ENCODE measurements at regions not wholly inside any gene's neighbourhood (a gene's known extent, or its start where the extent isn't known, plus 50 kb on each side); places are given as distances from the start of the nearest gene placed in this dataset.

- Mint-ChIP-seq H3K4me3 (no peak overlapping the region), H3K27ac (no peak overlapping the region), H3K9me3 (peaks cover 9% of the 10 kb centered on the region), H3K4me1 (ENCODE audit: low read depth in 2 of 2) (no peaks in the 10 kb centered on the region), H3K27me3 (no peaks in the 10 kb centered on the region), H3K36me3 (peaks cover 4% of the 10 kb centered on the region)
- no peak for DNase-seq (ENCODE audit: low spot score)
- no peak for ATAC-seq
These were observed 493.3 kb downstream of the RFC3 start for GRCh38 chr13:34311251-34311650.

GRCh38 chr13:34312578-34312977 is 494.6 kb downstream of the RFC3 start:
- DNase-seq (ENCODE audit: low spot score) (no peak), ATAC-seq (no peak)
- Mint-ChIP-seq H3K27me3 (no peaks in the 10 kb centered on the region), H3K4me1 (ENCODE audit: low read depth in 2 of 2) (no peaks in the 10 kb centered on the region), H3K4me3 (no peak overlapping the region), H3K36me3 (peaks cover 8% of the 10 kb centered on the region), H3K9me3 (peaks cover 7% of the 10 kb centered on the region), H3K27ac (no peak overlapping the region)

- DNase-seq (ENCODE audit: low spot score) (no peak), ATAC-seq (no peak)
- H3K9me3 Mint-ChIP-seq = peaks cover 14% of the 10 kb centered on the region
- no peak overlapping the region for H3K4me3 Mint-ChIP-seq
- H3K4me1 Mint-ChIP-seq (ENCODE audit: low read depth in 2 of 2) = no peaks in the 10 kb centered on the region
- no peaks in the 10 kb centered on the region for H3K27me3 Mint-ChIP-seq
- no peak overlapping the region for H3K27ac Mint-ChIP-seq
- peaks cover 8% of the 10 kb centered on the region for H3K36me3 Mint-ChIP-seq
These were observed 502.1 kb downstream of the RFC3 start for GRCh38 chr13:34320084-34320483.

- Mint-ChIP-seq H3K27ac (no peak overlapping the region), H3K9me3 (peaks cover 7% of the 10 kb centered on the region), H3K4me3 (no peak overlapping the region), H3K4me1 (ENCODE audit: low read depth in 2 of 2) (no peaks in the 10 kb centered on the region), H3K36me3 (no peaks in the 10 kb centered on the region), H3K27me3 (no peaks in the 10 kb centered on the region)
- DNase-seq (ENCODE audit: low spot score) = no peak
- ATAC-seq = no peak
These were observed 504.2 kb downstream of the RFC3 start for GRCh38 chr13:34322014-34322742.

GRCh38 chr13:34322743-34323074 is 504.8 kb downstream of the RFC3 start:
- DNase-seq (ENCODE audit: low spot score) (no peak), ATAC-seq (no peak)
- Mint-ChIP-seq H3K27me3 (no peaks in the 10 kb centered on the region), H3K4me1 (ENCODE audit: low read depth in 2 of 2) (no peaks in the 10 kb centered on the region), H3K27ac (no peak overlapping the region), H3K9me3 (peaks cover 7% of the 10 kb centered on the region), H3K4me3 (no peak overlapping the region), H3K36me3 (no peaks in the 10 kb centered on the region)

- ATAC-seq (no peak), DNase-seq (ENCODE audit: low spot score) (no peak)
- Mint-ChIP-seq H3K27me3 (no peaks in the 10 kb centered on the region), H3K36me3 (peaks cover 13% of the 10 kb centered on the region), H3K4me1 (ENCODE audit: low read depth in 2 of 2) (no peaks in the 10 kb centered on the region), H3K27ac (no peak overlapping the region), H3K4me3 (no peak overlapping the region), H3K9me3 (peaks cover 26% of the 10 kb centered on the region)
These were observed 517.4 kb downstream of the RFC3 start for GRCh38 chr13:34335014-34336007.

GRCh38 chr13:34338102-34338501 is 520.2 kb downstream of the RFC3 start:
- Mint-ChIP-seq H3K27ac (no peak overlapping the region), H3K27me3 (no peaks in the 10 kb centered on the region), H3K9me3 (peaks cover 22% of the 10 kb centered on the region), H3K4me1 (ENCODE audit: low read depth in 2 of 2) (no peaks in the 10 kb centered on the region), H3K4me3 (no peak overlapping the region), H3K36me3 (peaks cover 7% of the 10 kb centered on the region)
- DNase-seq (ENCODE audit: low spot score) = no peak
- no peak for ATAC-seq

- Mint-ChIP-seq H3K27me3 (no peaks in the 10 kb centered on the region), H3K4me1 (ENCODE audit: low read depth in 2 of 2) (no peaks in the 10 kb centered on the region), H3K27ac (no peak overlapping the region), H3K4me3 (no peak overlapping the region), H3K9me3 (peaks cover 18% of the 10 kb centered on the region), H3K36me3 (no peaks in the 10 kb centered on the region)
- DNase-seq (ENCODE audit: low spot score) = no peak
- ATAC-seq = no peak
These were observed 522.6 kb downstream of the RFC3 start for GRCh38 chr13:34340534-34340933.

GRCh38 chr13:34343413-34343940 is 525.5 kb downstream of the RFC3 start:
- Mint-ChIP-seq H3K4me3 (no peak overlapping the region), H3K27me3 (no peaks in the 10 kb centered on the region), H3K4me1 (ENCODE audit: low read depth in 2 of 2) (no peaks in the 10 kb centered on the region), H3K27ac (no peak overlapping the region), H3K9me3 (peaks cover 18% of the 10 kb centered on the region), H3K36me3 (no peaks in the 10 kb centered on the region)
- DNase-seq (ENCODE audit: low spot score) (no peak), ATAC-seq (no peak)

- H3K4me3 Mint-ChIP-seq = no peak overlapping the region
- no peak overlapping the region for H3K27ac Mint-ChIP-seq
- no peak for DNase-seq (ENCODE audit: low spot score)
- H3K27me3 Mint-ChIP-seq = no peaks in the 10 kb centered on the region
- H3K36me3 Mint-ChIP-seq = no peaks in the 10 kb centered on the region
- ATAC-seq = no peak
- H3K9me3 Mint-ChIP-seq = peaks cover 20% of the 10 kb centered on the region
- H3K4me1 Mint-ChIP-seq (ENCODE audit: low read depth in 2 of 2) = no peaks in the 10 kb centered on the region
These were observed 526.9 kb downstream of the RFC3 start for GRCh38 chr13:34344816-34345215.

- no peak for ATAC-seq
- Mint-ChIP-seq H3K4me3 (no peak overlapping the region), H3K27ac (no peak overlapping the region), H3K36me3 (no peaks in the 10 kb centered on the region), H3K9me3 (peaks cover 15% of the 10 kb centered on the region), H3K4me1 (ENCODE audit: low read depth in 2 of 2) (no peaks in the 10 kb centered on the region), H3K27me3 (no peaks in the 10 kb centered on the region)
- no peak for DNase-seq (ENCODE audit: low spot score)
These were observed 527.5 kb downstream of the RFC3 start for GRCh38 chr13:34345258-34345965.

GRCh38 chr13:34346626-34347025 is 528.7 kb downstream of the RFC3 start:
- Mint-ChIP-seq H3K27ac (no peak overlapping the region), H3K4me3 (no peak overlapping the region), H3K9me3 (peaks cover 15% of the 10 kb centered on the region), H3K27me3 (no peaks in the 10 kb centered on the region), H3K36me3 (no peaks in the 10 kb centered on the region), H3K4me1 (ENCODE audit: low read depth in 2 of 2) (no peaks in the 10 kb centered on the region)
- no peak for DNase-seq (ENCODE audit: low spot score)
- no peak for ATAC-seq

GRCh38 chr13:34347784-34348573 is 530.0 kb downstream of the RFC3 start:
- Mint-ChIP-seq H3K27ac (no peak overlapping the region), H3K4me1 (ENCODE audit: low read depth in 2 of 2) (no peaks in the 10 kb centered on the region), H3K36me3 (no peaks in the 10 kb centered on the region), H3K9me3 (peaks cover 12% of the 10 kb centered on the region), H3K27me3 (no peaks in the 10 kb centered on the region), H3K4me3 (no peak overlapping the region)
- ATAC-seq (no peak), DNase-seq (ENCODE audit: low spot score) (no peak)
